ENCODE measurements at regions not wholly inside any gene's neighbourhood (a gene's known extent, or its start where the extent isn't known, plus 50 kb on each side); places are given as distances from the start of the nearest gene placed in this dataset.

DNA sequence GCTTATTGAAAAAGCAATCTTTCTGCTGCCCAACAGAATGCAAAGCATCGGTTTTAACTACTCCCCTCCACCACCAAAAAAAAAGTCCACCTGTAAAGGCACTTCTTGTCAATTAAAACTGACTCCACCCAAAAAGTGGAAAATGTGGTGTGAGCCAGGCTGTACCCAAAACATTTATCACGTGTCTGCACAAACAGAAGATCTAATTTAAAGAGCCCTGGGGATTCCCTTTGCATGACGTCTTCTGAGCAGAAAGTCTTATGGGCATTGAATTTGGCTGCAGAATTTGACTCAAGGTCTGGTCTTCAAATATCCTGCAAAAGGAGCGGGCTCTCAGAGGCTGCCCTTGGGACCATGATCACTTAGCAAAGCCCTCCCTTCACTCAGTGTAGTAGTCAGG is 358.3 kb upstream of the KLHL29 start:
- peaks cover 0 to 3% of the 10 kb centered on the region in 2 donors for H3K4me1 ChIP-seq (ENCODE audit: control insufficient read depth in 2 of 2, insufficient read depth in 1 of 2, low read depth in 1 of 2, low read length in 2 of 2)
- no peak overlapping the region for H3K23ac ChIP-seq (ENCODE audit: low read depth, low read length, poor library complexity)
- no peak overlapping the region for H2BK120ac ChIP-seq (ENCODE audit: low read depth, low read length)
- H3K18ac ChIP-seq (ENCODE audit: low read length), result no peak overlapping the region
- no peak overlapping the region for H2AFZ ChIP-seq (ENCODE audit: low read length)
- no peak overlapping the region for H3K27ac ChIP-seq (replicated peaks; ENCODE audit: low read length)
- no peak overlapping the region for H3K4me2 ChIP-seq (ENCODE audit: insufficient read depth, low read length, poor library complexity, severe bottlenecking)
- no peak overlapping the region for H3K9ac ChIP-seq (ENCODE audit: low read depth, low read length, poor library complexity)
- H3K14ac ChIP-seq (ENCODE audit: low read length), result no peak overlapping the region
- DNase-seq (ENCODE audit: low spot score), result no peak
- H3K79me1 ChIP-seq (ENCODE audit: low read depth, low read length), result no peaks in the 10 kb centered on the region
- H2BK12ac ChIP-seq (ENCODE audit: low read length), result no peak overlapping the region
- H4K91ac ChIP-seq (ENCODE audit: low read depth, low read length, poor library complexity), result no peak overlapping the region
- no peaks in the 10 kb centered on the region for H3K27me3 ChIP-seq (ENCODE audit: control insufficient read depth in 3 of 3, insufficient read depth in 3 of 3, low read depth in 1 of 3, low read length in 3 of 3)
- H2BK5ac ChIP-seq (ENCODE audit: low read length), result no peak overlapping the region
- H2AK5ac ChIP-seq (ENCODE audit: low read depth, low read length), result no peak overlapping the region
- H3K4ac ChIP-seq (ENCODE audit: low read length), result no peak overlapping the region
- H3K9me3 ChIP-seq (replicated peaks in 1 of 2; ENCODE audit: control insufficient read depth in 2 of 2, insufficient read depth in 1 of 2, low read depth in 1 of 2, low read length in 2 of 2), result no peaks in the 10 kb centered on the region
- H3K36me3 ChIP-seq (replicated peaks in 1 of 2; ENCODE audit: control insufficient read depth in 2 of 2, insufficient read depth in 2 of 2, low read length in 2 of 2), result no peaks in the 10 kb centered on the region
- no CpG with 5 or more reads among the region's 4 CpGs for WGBS, 2 donors (ENCODE audit: extremely low coverage in 2 of 2, insufficient read length in 2 of 2, insufficient replicate concordance in 1 of 2)
- H3K4me3 ChIP-seq (ENCODE audit: low read length in 2 of 2), result no peak overlapping the region
- H2BK15ac ChIP-seq (ENCODE audit: low read length), result no peak overlapping the region
- H4K8ac ChIP-seq (ENCODE audit: low read depth, low read length), result no peak overlapping the region

- no CpG with 5 or more reads among the region's 1 CpG for WGBS, 2 donors (ENCODE audit: extremely low coverage in 2 of 2, insufficient read length in 2 of 2, insufficient replicate concordance in 1 of 2)
- Histone ChIP-seq H3K79me1 (ENCODE audit: low read depth, low read length) (no peaks in the 10 kb centered on the region), H3K27me3 (ENCODE audit: control insufficient read depth in 3 of 3, insufficient read depth in 3 of 3, low read depth in 1 of 3, low read length in 3 of 3) (no peaks in the 10 kb centered on the region)
These were observed 357.6 kb upstream of the KLHL29 start for GRCh38 chr2:23027396-23027795.

DNA sequence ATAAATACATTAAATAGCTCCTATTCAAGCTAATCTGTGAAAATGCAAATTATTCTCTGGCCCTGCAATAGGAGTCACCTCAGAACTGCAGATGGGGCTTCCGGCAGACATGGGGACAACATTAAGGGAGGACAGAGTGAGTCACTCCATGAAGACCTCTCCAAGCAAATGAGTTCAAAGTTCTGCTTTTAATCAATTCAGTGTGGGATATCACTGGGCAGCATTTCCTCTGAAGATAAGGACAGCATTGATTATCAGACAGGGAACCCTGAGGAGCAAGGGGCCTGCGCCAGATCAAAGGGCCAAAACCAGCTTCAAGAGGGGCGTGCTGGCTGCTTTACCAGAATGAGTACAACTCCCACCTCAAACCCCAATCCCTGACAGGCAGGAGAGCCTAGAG is 356.9 kb upstream of the KLHL29 start:
- H3K4me1 ChIP-seq (ENCODE audit: control insufficient read depth in 2 of 2, insufficient read depth in 1 of 2, low read depth in 1 of 2, low read length in 2 of 2), result peaks cover 0 to 3% of the 10 kb centered on the region in 2 donors
- no peak overlapping the region for H3K4me3 ChIP-seq (ENCODE audit: low read length in 2 of 2)
- H3K18ac ChIP-seq (ENCODE audit: low read length), result no peak overlapping the region
- H3K27ac ChIP-seq (replicated peaks; ENCODE audit: low read length), result no peak overlapping the region
- H3K23ac ChIP-seq (ENCODE audit: low read depth, low read length, poor library complexity), result no peak overlapping the region
- no peak overlapping the region for H3K4me2 ChIP-seq (ENCODE audit: insufficient read depth, low read length, poor library complexity, severe bottlenecking)
- H3K9me3 ChIP-seq (replicated peaks in 1 of 2; ENCODE audit: control insufficient read depth in 2 of 2, insufficient read depth in 1 of 2, low read depth in 1 of 2, low read length in 2 of 2), result peaks cover 0 to under 1% of the 10 kb centered on the region in 2 donors
- H3K14ac ChIP-seq (ENCODE audit: low read length), result no peak overlapping the region
- H2AFZ ChIP-seq (ENCODE audit: low read length), result no peak overlapping the region
- no CpG with 5 or more reads among the region's 3 CpGs for WGBS, 2 donors (ENCODE audit: extremely low coverage in 2 of 2, insufficient read length in 2 of 2, insufficient replicate concordance in 1 of 2)
- H3K4ac ChIP-seq (ENCODE audit: low read length), result no peak overlapping the region
- H2BK120ac ChIP-seq (ENCODE audit: low read depth, low read length), result no peak overlapping the region
- no peaks in the 10 kb centered on the region for H3K36me3 ChIP-seq (replicated peaks in 1 of 2; ENCODE audit: control insufficient read depth in 2 of 2, insufficient read depth in 2 of 2, low read length in 2 of 2)
- H3K79me1 ChIP-seq (ENCODE audit: low read depth, low read length), result no peaks in the 10 kb centered on the region
- H2BK15ac ChIP-seq (ENCODE audit: low read length), result no peak overlapping the region
- no peak overlapping the region for H2AK5ac ChIP-seq (ENCODE audit: low read depth, low read length)
- no peak for DNase-seq (ENCODE audit: low spot score)
- H4K91ac ChIP-seq (ENCODE audit: low read depth, low read length, poor library complexity), result no peak overlapping the region
- no peak overlapping the region for H3K9ac ChIP-seq (ENCODE audit: low read depth, low read length, poor library complexity)
- H3K27me3 ChIP-seq (ENCODE audit: control insufficient read depth in 3 of 3, insufficient read depth in 3 of 3, low read depth in 1 of 3, low read length in 3 of 3), result no peaks in the 10 kb centered on the region
- H2BK12ac ChIP-seq (ENCODE audit: low read length), result no peak overlapping the region
- H4K8ac ChIP-seq (ENCODE audit: low read depth, low read length), result no peak overlapping the region
- no peak overlapping the region for H2BK5ac ChIP-seq (ENCODE audit: low read length)

More at GRCh38 chr2:23027396-23027795, 357.6 kb upstream of the KLHL29 start:
- no peak overlapping the region for H3K4me2 ChIP-seq (ENCODE audit: insufficient read depth, low read length, poor library complexity, severe bottlenecking)
- H2AK5ac ChIP-seq (ENCODE audit: low read depth, low read length), result no peak overlapping the region
- H3K36me3 ChIP-seq (replicated peaks in 1 of 2; ENCODE audit: control insufficient read depth in 2 of 2, insufficient read depth in 2 of 2, low read length in 2 of 2), result no peaks in the 10 kb centered on the region
- H3K14ac ChIP-seq (ENCODE audit: low read length), result no peak overlapping the region
- no peak overlapping the region for H3K18ac ChIP-seq (ENCODE audit: low read length)
- no peak overlapping the region for H3K4ac ChIP-seq (ENCODE audit: low read length)
- no peak overlapping the region for H4K8ac ChIP-seq (ENCODE audit: low read depth, low read length)
- H3K4me1 ChIP-seq (ENCODE audit: control insufficient read depth in 2 of 2, insufficient read depth in 1 of 2, low read depth in 1 of 2, low read length in 2 of 2), result peaks cover 0 to 3% of the 10 kb centered on the region in 2 donors
- no peak overlapping the region for H4K91ac ChIP-seq (ENCODE audit: low read depth, low read length, poor library complexity)
- H3K9me3 ChIP-seq (replicated peaks in 1 of 2; ENCODE audit: control insufficient read depth in 2 of 2, insufficient read depth in 1 of 2, low read depth in 1 of 2, low read length in 2 of 2), result no peaks in the 10 kb centered on the region
- H3K27ac ChIP-seq (replicated peaks; ENCODE audit: low read length), result no peak overlapping the region
- H3K9ac ChIP-seq (ENCODE audit: low read depth, low read length, poor library complexity), result no peak overlapping the region
- H2BK12ac ChIP-seq (ENCODE audit: low read length), result no peak overlapping the region
- H2BK120ac ChIP-seq (ENCODE audit: low read depth, low read length), result no peak overlapping the region
- no peak overlapping the region for H2BK5ac ChIP-seq (ENCODE audit: low read length)
- H3K23ac ChIP-seq (ENCODE audit: low read depth, low read length, poor library complexity), result no peak overlapping the region
- H2BK15ac ChIP-seq (ENCODE audit: low read length), result no peak overlapping the region
- H2AFZ ChIP-seq (ENCODE audit: low read length), result no peak overlapping the region
- no peak for DNase-seq (ENCODE audit: low spot score)
- no peak overlapping the region for H3K4me3 ChIP-seq (ENCODE audit: low read length in 2 of 2)

DNA sequence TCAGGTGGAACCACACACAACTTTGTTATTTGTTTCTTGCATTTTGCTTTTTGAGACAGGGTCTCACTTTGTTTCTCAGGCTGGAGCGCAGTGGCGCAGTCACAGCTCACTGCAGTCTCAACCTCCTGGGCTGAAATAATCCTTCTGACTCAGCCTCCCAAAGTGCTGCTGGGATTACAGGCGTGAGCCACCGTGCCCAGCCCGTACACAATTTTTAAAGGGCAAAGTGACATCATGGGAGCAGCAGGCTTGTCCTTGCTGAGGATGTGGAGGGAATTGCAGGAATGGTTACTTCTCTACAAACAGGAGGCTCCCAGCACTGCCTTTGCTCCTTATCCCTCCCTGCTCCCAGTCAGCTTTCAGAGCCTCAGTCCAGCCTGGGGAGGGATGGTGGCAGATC is 355.9 kb upstream of the KLHL29 start:
- H2BK12ac ChIP-seq (ENCODE audit: low read length), result no peak overlapping the region
- H2AFZ ChIP-seq (ENCODE audit: low read length), result no peak overlapping the region
- no peak overlapping the region for H3K14ac ChIP-seq (ENCODE audit: low read length)
- H3K18ac ChIP-seq (ENCODE audit: low read length), result no peak overlapping the region
- no CpG with 5 or more reads among the region's 5 CpGs for WGBS, 2 donors (ENCODE audit: extremely low coverage in 2 of 2, insufficient read length in 2 of 2, insufficient replicate concordance in 1 of 2)
- H3K4me2 ChIP-seq (ENCODE audit: insufficient read depth, low read length, poor library complexity, severe bottlenecking), result no peak overlapping the region
- no peak overlapping the region for H3K27ac ChIP-seq (replicated peaks; ENCODE audit: low read length)
- H3K9ac ChIP-seq (ENCODE audit: low read depth, low read length, poor library complexity), result no peak overlapping the region
- H3K79me1 ChIP-seq (ENCODE audit: low read depth, low read length), result no peaks in the 10 kb centered on the region
- H3K4ac ChIP-seq (ENCODE audit: low read length), result no peak overlapping the region
- H2BK120ac ChIP-seq (ENCODE audit: low read depth, low read length), result no peak overlapping the region
- H4K8ac ChIP-seq (ENCODE audit: low read depth, low read length), result no peak overlapping the region
- no peak overlapping the region for H2BK5ac ChIP-seq (ENCODE audit: low read length)
- no peak overlapping the region for H4K91ac ChIP-seq (ENCODE audit: low read depth, low read length, poor library complexity)
- H2BK15ac ChIP-seq (ENCODE audit: low read length), result no peak overlapping the region
- DNase-seq (ENCODE audit: low spot score), result no peak
- H3K4me1 ChIP-seq (ENCODE audit: control insufficient read depth in 2 of 2, insufficient read depth in 1 of 2, low read depth in 1 of 2, low read length in 2 of 2), result peaks cover 0 to 3% of the 10 kb centered on the region in 2 donors
- no peak overlapping the region for H2AK5ac ChIP-seq (ENCODE audit: low read depth, low read length)
- H3K36me3 ChIP-seq (replicated peaks in 1 of 2; ENCODE audit: control insufficient read depth in 2 of 2, insufficient read depth in 2 of 2, low read length in 2 of 2), result no peaks in the 10 kb centered on the region
- H3K9me3 ChIP-seq (replicated peaks in 1 of 2; ENCODE audit: control insufficient read depth in 2 of 2, insufficient read depth in 1 of 2, low read depth in 1 of 2, low read length in 2 of 2), result peaks cover 0 to 1% of the 10 kb centered on the region in 2 donors
- no peak overlapping the region for H3K4me3 ChIP-seq (ENCODE audit: low read length in 2 of 2)
- H3K27me3 ChIP-seq (ENCODE audit: control insufficient read depth in 3 of 3, insufficient read depth in 3 of 3, low read depth in 1 of 3, low read length in 3 of 3), result no peaks in the 10 kb centered on the region
- no peak overlapping the region for H3K23ac ChIP-seq (ENCODE audit: low read depth, low read length, poor library complexity)
